Activated gamma-delta T cell treated with Interleukin-2 at 50 U/mL for 16 hours (primary cell): ENCODE measurements at regions not wholly inside any gene's neighbourhood (a gene's known extent, or its start where the extent isn't known, plus 50 kb on each side); places are given as distances from the start of the nearest gene placed in this dataset.
"Not testable (repeated sequence)": the region's sequence is repeated elsewhere in the genome, so short reads cannot be mapped to it uniquely, and the experiment has no call there.

ENCODE experiments used
- DNase-seq: peaks from one replicate; pipeline ENCODE4 v3.0.0-alpha.2; 2020

DNA sequence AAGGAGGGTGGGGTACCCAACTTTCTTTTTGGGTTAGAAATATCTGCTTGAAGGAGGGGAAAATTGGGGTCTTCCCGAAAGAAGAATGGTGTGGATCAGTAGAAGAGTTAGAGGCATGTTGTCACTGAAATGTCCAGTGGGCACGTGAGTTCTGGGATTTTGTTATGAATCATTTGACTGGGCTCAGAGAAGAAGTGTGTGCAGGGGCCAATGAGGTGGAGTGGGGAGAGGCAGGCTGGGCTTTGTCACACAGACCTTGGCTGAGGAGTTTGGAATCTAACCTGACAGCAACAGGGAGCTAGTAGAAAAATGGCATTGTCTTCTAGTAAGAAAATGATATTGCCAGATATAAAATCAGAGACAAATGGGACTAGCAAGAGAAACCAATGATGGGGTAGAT, 436.8 kb downstream of the MFSD1 start:
- DNase-seq = no peak

DNA sequence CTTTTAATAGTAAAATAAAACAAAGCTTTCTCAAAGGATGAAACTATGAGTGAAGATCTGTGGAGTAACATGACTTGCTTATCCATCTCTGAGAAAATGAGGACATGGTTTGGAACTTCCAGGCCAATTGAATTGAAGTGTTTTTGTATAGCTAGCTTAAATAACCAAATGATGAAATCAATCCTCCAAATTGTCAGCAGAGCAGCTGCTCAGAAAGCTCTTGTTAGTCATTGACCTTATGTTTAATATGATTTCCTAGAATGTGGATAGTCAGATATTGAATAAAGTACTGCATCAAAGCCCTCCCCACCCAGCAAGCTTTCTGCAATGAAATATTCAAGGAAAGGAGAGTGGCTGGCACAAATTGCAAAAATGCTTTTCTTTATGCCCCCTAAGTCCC, 437.2 kb downstream of the MFSD1 start:
- DNase-seq = no peak

GRCh38 chr3:159244933-159245332, 443.1 kb downstream of the MFSD1 start:
- no peak for DNase-seq

- DNase-seq = no peak
Measured at GRCh38 chr3:159245871-159246270, 444.0 kb downstream of the MFSD1 start.

GRCh38 chr3:159246385-159246784, 444.5 kb downstream of the MFSD1 start:
- no peak for DNase-seq

GRCh38 chr3:159249472-159250174, 447.8 kb downstream of the MFSD1 start:
- no peak for DNase-seq

DNA sequence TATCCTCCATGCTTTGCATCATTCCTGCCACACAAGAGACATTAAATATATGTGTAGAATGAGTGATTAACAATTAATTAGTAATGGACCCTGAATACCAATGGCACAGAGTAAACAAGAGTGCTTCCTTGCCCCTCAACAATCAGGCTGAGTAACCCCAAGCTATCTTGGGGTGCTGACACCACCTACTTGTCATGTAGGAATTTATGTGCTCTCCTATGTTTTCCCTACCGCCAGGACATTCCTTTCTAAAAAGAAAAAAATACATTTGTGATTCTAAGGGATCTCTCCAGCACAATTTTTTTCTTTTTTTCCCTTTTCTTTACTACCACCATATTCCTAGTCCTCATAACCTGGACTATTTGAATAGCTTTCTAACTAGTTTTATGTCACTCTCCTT, 449.1 kb downstream of the MFSD1 start:
- no peak for DNase-seq

DNA sequence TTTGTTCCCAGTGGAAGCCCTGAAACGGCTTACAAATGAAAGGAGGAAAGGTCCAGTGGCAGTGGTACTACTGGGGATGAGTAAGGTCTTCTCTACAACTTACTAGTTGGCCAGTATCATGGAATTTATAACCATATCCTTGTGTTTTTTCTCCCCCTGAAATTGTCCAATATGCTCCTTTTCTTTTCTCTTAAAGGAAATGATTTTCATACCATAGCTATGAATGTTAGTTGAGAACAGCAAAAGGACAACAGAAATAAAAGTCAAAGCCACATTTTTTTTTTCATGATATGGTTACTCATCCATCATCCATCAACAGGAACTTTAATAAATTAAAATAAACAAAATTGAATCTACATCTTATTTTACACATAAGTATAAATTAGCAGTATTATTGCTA, 450.4 kb downstream of the MFSD1 start:
- DNase-seq = no peak

DNA sequence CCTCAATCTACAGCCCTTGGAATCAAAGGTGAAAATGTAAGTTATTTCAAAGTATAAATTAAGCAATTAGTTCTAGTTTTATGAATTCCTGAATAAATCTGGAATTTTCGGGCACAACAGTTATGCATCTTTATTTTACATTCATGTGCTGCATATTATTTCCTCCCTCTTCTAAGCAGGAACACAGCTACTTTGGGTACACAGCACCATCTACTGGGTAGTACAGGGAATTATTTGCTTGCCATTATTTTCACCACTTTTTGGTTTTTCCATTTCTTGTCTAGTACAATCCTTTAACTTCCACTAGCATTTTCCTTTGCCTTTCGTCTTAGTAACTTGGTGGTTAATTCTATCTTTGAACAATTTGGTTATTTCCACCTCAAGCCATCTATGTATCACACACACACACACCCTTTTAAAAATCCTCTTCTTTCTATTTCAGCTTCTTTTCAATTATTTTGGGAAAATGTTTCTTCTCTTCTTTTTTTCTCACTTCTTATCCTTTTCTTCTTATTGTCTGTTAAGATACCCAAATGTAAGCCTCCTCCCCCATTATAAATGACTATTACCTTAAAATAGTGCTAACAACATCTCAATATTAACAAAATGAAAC, 451.0 kb downstream of the MFSD1 start:
- no peak for DNase-seq

GRCh38 chr3:159253860-159254259, 452.0 kb downstream of the MFSD1 start:
- DNase-seq = no peak

- DNase-seq = no peak
Measured at GRCh38 chr3:159257954-159258353, 456.1 kb downstream of the MFSD1 start.

DNA sequence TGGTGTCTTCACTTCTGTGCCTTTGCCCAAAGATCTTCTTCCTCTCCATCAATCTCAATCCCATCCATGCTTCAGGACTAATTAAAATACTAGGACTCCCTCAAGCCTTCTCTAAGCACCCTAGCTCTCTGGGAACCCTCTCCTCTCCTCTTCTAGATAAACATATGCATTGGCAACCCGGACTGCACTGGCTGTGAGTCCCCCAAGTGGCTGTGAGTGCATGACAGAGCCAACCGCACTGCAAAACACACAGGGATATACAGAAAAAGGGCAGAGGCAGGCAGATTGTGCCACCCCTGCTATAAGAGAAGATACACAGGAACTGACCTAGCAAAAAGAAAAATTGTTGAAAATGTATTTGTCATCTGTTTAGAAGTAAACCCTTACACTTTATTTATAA, 457.1 kb downstream of the MFSD1 start:
- DNase-seq = no peak

- DNase-seq = peak; percentile 12
Measured at GRCh38 chr3:159260049-159260662, 458.3 kb downstream of the MFSD1 start.

DNA sequence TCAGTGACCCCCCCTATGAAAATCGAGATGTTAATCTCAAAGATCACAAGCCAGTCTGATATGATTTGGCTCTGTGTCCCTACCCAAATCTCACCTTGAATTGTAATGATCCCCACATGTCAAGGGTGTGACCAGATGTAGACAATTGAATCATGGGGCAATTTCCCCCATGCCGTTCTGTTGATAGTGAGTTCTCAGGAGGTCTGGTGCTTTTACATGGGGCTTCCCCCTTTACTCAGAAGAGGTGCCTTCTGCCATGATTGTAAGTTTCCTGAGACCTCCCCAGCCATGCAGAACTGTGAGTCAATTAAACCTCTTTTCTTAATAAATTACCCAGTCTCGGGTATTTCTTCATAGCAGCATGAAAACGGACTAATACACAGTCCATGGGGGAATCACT, 459.5 kb downstream of the MFSD1 start:
- not testable (repeated sequence) for DNase-seq

GRCh38 chr3:159263750-159264553, 462.1 kb downstream of the MFSD1 start:
- DNase-seq = no peak

GRCh38 chr3:159265705-159266104, 463.9 kb downstream of the MFSD1 start:
- no peak for DNase-seq

- DNase-seq = no peak
Measured at GRCh38 chr3:159266779-159267178, 464.9 kb downstream of the MFSD1 start.

DNA sequence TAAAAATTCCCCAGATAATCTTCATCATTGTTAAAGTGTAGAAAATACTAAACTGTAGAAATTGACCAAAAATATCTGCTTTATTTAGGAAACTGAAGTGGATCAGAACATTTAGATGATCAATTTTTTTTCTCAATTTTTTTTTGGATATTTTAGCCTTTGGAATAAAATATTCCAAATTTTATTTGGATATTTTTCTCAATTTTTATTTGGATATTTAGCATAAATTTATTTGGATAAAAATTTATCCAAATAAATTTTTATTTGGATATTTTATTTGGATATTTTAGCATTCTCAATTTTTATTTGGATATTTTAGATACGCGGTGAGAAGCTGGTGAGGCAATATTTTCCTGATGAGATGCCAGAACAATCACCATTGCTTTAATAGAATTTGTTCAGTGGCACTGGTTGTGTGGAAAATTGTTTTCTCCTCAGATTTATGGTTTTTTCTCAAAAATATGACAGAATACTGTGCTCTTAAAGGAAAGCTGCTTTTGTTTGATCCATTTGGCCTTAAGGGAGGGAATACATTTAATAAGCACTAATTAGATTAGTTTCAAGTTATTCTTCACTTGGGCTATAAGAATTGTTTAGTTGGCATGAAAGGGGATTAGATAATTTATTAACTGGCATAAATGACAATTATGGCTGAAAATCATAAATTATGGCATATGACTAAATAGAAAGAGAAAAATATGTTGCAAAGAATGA, 470.1 kb downstream of the MFSD1 start:
- DNase-seq = no peak

- DNase-seq = no peak
Measured at GRCh38 chr3:159273070-159273469, 471.2 kb downstream of the MFSD1 start.

DNA sequence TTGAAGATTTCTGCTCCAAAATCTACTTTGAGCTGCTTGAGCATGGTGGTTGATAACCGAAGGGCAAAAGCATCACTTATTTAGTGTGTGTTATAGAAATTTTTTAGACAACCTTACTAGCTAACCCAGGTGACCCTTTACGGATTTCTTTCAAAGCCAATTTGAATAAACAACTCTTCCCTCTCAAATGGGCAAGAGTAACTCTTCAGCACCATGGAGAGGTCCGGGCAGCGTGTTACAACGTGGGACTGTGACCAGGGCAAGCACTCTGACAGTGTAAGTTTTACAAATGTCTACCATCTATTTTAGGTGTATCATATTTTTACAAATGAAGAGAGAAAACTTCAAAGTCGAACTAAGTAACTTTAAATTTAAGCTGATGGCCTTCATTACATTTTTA, 471.8 kb downstream of the MFSD1 start:
- no peak for DNase-seq

DNA sequence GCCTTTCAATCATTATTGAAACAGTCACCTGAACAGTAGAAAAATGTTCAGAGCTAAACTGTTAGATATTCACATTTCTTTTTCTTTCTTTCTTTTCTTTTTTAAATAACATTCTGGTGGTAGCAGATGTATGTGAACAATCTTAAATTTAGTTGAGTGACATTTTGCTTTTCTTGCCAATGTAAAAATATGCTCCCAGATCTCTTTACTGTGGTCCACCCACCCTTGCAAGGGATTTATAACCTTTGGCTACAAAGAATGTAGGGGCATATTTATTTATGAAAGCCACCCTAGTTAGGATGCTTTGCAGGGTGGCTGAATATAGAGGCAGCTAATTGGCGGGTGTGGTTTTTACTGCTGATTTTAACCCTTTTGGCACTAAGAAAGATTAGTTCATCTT, 473.9 kb downstream of the MFSD1 start:
- DNase-seq = no peak

- DNase-seq = no peak
Measured at GRCh38 chr3:159277814-159278213, 476.0 kb downstream of the MFSD1 start.
